ENCODE measurements at regions not wholly inside any gene's neighbourhood (a gene's known extent, or its start where the extent isn't known, plus 50 kb on each side); places are given as distances from the start of the nearest gene placed in this dataset.

- no peak for TF ChIP-seq CTCF (IDR thresholded peaks at IDR 0.05)
- TF ChIP-seq POLR2A (IDR thresholded peaks at IDR 0.05) = no peak
- no peak for TF ChIP-seq POLR2AphosphoS5 (IDR thresholded peaks at IDR 0.05)
Observed at GRCh38 chr1:112058815-112059450, 69.5 kb upstream of the KCND3 start.

All from prostate gland (tissue), 2 donors.